ENCODE measurements at regions not wholly inside any gene's neighbourhood (a gene's known extent, or its start where the extent isn't known, plus 50 kb on each side); places are given as distances from the start of the nearest gene placed in this dataset.
"Not testable (repeated sequence)": the region's sequence is repeated elsewhere in the genome, so short reads cannot be mapped to it uniquely, and the experiment has no call there.

- no peak for DNase-seq (ENCODE audit: low read depth in 3 of 3)
Observed at GRCh38 chr13:60924856-60925255, 490.8 kb downstream of the PCDH20 start.

- no peak for DNase-seq (ENCODE audit: low read depth in 3 of 3)
Observed at GRCh38 chr13:60922576-60923231, 492.9 kb downstream of the PCDH20 start.

- DNase-seq (ENCODE audit: low read depth in 3 of 3), result no peak
Observed at GRCh38 chr13:60893801-60894200, 496.8 kb downstream of the TDRD3 start.

GRCh38 chr13:60887711-60888110 is 490.7 kb downstream of the TDRD3 start:
- no peak for DNase-seq (ENCODE audit: low read depth in 3 of 3)

GRCh38 chr13:60881507-60881906 is 484.5 kb downstream of the TDRD3 start:
- no peak for DNase-seq (ENCODE audit: low read depth in 3 of 3)

- DNase-seq (ENCODE audit: low read depth in 3 of 3), result no peak
Observed at GRCh38 chr13:60873116-60873515, 476.1 kb downstream of the TDRD3 start.

GRCh38 chr13:60869941-60870613 is 473.1 kb downstream of the TDRD3 start:
- DNase-seq (ENCODE audit: low read depth in 3 of 3), result no peak

- no peak for DNase-seq (ENCODE audit: low read depth in 3 of 3)
Observed at GRCh38 chr13:60869225-60869624, 472.2 kb downstream of the TDRD3 start.

- no peak for DNase-seq (ENCODE audit: low read depth in 3 of 3)
Observed at GRCh38 chr13:60862036-60862435, 465.0 kb downstream of the TDRD3 start.

GRCh38 chr13:60857698-60858097 is 460.7 kb downstream of the TDRD3 start:
- no peak for DNase-seq (ENCODE audit: low read depth in 3 of 3)

GRCh38 chr13:60852886-60853285 is 455.9 kb downstream of the TDRD3 start:
- DNase-seq (ENCODE audit: low read depth in 3 of 3), result no peak

GRCh38 chr13:60851378-60851777 is 454.4 kb downstream of the TDRD3 start:
- DNase-seq (ENCODE audit: low read depth in 3 of 3), result no peak

- no peak for DNase-seq (ENCODE audit: low read depth in 3 of 3)
Observed at GRCh38 chr13:60850526-60850925, 453.5 kb downstream of the TDRD3 start.

GRCh38 chr13:60838581-60838980 is 441.6 kb downstream of the TDRD3 start:
- DNase-seq (ENCODE audit: low read depth in 3 of 3), result no peak

GRCh38 chr13:60837806-60838205 is 440.8 kb downstream of the TDRD3 start:
- DNase-seq (ENCODE audit: low read depth in 3 of 3), result no peak

GRCh38 chr13:60836821-60837220 is 439.8 kb downstream of the TDRD3 start:
- no peak for DNase-seq (ENCODE audit: low read depth in 3 of 3)

GRCh38 chr13:60811581-60811980 is 414.6 kb downstream of the TDRD3 start:
- DNase-seq (ENCODE audit: low read depth in 3 of 3), result no peak

GRCh38 chr13:60805640-60806039 is 408.6 kb downstream of the TDRD3 start:
- DNase-seq (ENCODE audit: low read depth in 3 of 3), result not testable (repeated sequence)

- DNase-seq (ENCODE audit: low read depth in 3 of 3), result no peak
Observed at GRCh38 chr13:60798503-60798902, 401.5 kb downstream of the TDRD3 start.

GRCh38 chr13:60797112-60797511 is 400.1 kb downstream of the TDRD3 start:
- DNase-seq (ENCODE audit: low read depth in 3 of 3), result no peak

- DNase-seq (ENCODE audit: low read depth in 3 of 3), result no peak
Observed at GRCh38 chr13:60794751-60795150, 397.7 kb downstream of the TDRD3 start.

GRCh38 chr13:60790620-60791019 is 393.6 kb downstream of the TDRD3 start:
- DNase-seq (ENCODE audit: low read depth in 3 of 3), result no peak

- no peak for DNase-seq (ENCODE audit: low read depth in 3 of 3)
Observed at GRCh38 chr13:60788156-60788829, 391.3 kb downstream of the TDRD3 start.
